ENCODE measurements at regions not wholly inside any gene's neighbourhood (a gene's known extent, or its start where the extent isn't known, plus 50 kb on each side); places are given as distances from the start of the nearest gene placed in this dataset.

- no peaks in the 10 kb centered on the region for H3K79me2 ChIP-seq (ENCODE audit: insufficient read depth, low read length)
- no peak overlapping the region for H3K4me3 Mint-ChIP-seq
- no peak for DNase-seq
- H2BK5ac ChIP-seq (ENCODE audit: insufficient read length, low read length) = no peak overlapping the region
- no peaks in the 10 kb centered on the region for H3K9me3 ChIP-seq (ENCODE audit: control insufficient read depth, low read depth, low read length)
- no peak overlapping the region for H2AK5ac ChIP-seq (ENCODE audit: insufficient read length, low read length)
- H3K4ac ChIP-seq (ENCODE audit: low read depth, low read length) = no peak overlapping the region
- no peak overlapping the region for H3K9ac ChIP-seq (ENCODE audit: extremely low read depth, insufficient read length, low read length)
- no peak overlapping the region for H2BK12ac ChIP-seq (ENCODE audit: insufficient read length, low read depth, low read length)
- H3K18ac ChIP-seq (ENCODE audit: insufficient read length, low read depth, low read length) = no peak overlapping the region
- no peaks in the 10 kb centered on the region for H3K23me2 ChIP-seq (ENCODE audit: insufficient read length, low read depth, low read length, poor library complexity, severe bottlenecking)
- no peak overlapping the region for H2BK120ac ChIP-seq (ENCODE audit: low read depth, low read length, poor library complexity, severe bottlenecking)
- no peak overlapping the region for H4K5ac ChIP-seq (ENCODE audit: insufficient read length, low read depth, low read length)
- no peaks in the 10 kb centered on the region for H3K36me3 Mint-ChIP-seq (ENCODE audit: insufficient read depth in 1 of 3, low read depth in 3 of 3)
- no peak overlapping the region for H3K27ac Mint-ChIP-seq
- no peaks in the 10 kb centered on the region for H3K4me1 Mint-ChIP-seq
- H3K27me3 ChIP-seq (ENCODE audit: insufficient read depth, low read length) = no peaks in the 10 kb centered on the region
- no peaks in the 10 kb centered on the region for H3K9me3 Mint-ChIP-seq
- TF ChIP-seq, protein P1, sequence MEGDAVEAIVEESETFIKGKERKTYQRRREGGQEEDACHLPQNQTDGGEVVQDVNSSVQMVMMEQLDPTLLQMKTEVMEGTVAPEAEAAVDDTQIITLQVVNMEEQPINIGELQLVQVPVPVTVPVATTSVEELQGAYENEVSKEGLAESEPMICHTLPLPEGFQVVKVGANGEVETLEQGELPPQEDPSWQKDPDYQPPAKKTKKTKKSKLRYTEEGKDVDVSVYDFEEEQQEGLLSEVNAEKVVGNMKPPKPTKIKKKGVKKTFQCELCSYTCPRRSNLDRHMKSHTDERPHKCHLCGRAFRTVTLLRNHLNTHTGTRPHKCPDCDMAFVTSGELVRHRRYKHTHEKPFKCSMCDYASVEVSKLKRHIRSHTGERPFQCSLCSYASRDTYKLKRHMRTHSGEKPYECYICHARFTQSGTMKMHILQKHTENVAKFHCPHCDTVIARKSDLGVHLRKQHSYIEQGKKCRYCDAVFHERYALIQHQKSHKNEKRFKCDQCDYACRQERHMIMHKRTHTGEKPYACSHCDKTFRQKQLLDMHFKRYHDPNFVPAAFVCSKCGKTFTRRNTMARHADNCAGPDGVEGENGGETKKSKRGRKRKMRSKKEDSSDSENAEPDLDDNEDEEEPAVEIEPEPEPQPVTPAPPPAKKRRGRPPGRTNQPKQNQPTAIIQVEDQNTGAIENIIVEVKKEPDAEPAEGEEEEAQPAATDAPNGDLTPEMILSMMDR (conservative IDR thresholded peaks at IDR 0.05) = no peak
- H3K27ac ChIP-seq (ENCODE audit: insufficient read length, low read depth, low read length) = no peak overlapping the region
- H2AFZ ChIP-seq (ENCODE audit: low read length) = no peak overlapping the region
- H4K20me1 ChIP-seq (ENCODE audit: control insufficient read depth, insufficient read depth, insufficient read length) = no peaks in the 10 kb centered on the region
- no peaks in the 10 kb centered on the region for H3K79me1 ChIP-seq (ENCODE audit: insufficient read depth, low read depth, low read length, poor library complexity, severe bottlenecking)
- no peaks in the 10 kb centered on the region for H3K4me1 ChIP-seq (ENCODE audit: insufficient read depth, low read length)
- no peak overlapping the region for H3K56ac ChIP-seq (ENCODE audit: insufficient read length, low read depth, low read length)
- H3K4me2 ChIP-seq (ENCODE audit: insufficient read depth, insufficient read length, low read length) = no peak overlapping the region
- no peak overlapping the region for H2BK20ac ChIP-seq (ENCODE audit: low read depth, low read length, poor library complexity, severe bottlenecking)
- H3K23ac ChIP-seq (ENCODE audit: insufficient read length, low read depth, low read length) = no peak overlapping the region
- no CpG with 5 or more reads among the region's 1 CpG for WGBS (ENCODE audit: extremely low coverage, insufficient read length, low lambda C conversion rate)
- no peak overlapping the region for H4K91ac ChIP-seq (ENCODE audit: insufficient read length, low read depth, low read length)
- H4K8ac ChIP-seq (replicated peaks; ENCODE audit: insufficient read length, low read depth, low read length) = no peak overlapping the region
- H3T11ph ChIP-seq (ENCODE audit: low read length) = no peak overlapping the region
- no peak overlapping the region for H2BK15ac ChIP-seq (ENCODE audit: low read depth, low read length)
- H3K27me3 Mint-ChIP-seq (ENCODE audit: low read depth) = no peaks in the 10 kb centered on the region
- H3K14ac ChIP-seq (ENCODE audit: insufficient read depth, low read length) = no peak overlapping the region
Observed at GRCh38 chr5:131022811-131023497, 142.1 kb downstream of the HINT1 start.
